ENCODE measurements at regions not wholly inside any gene's neighbourhood (a gene's known extent, or its start where the extent isn't known, plus 50 kb on each side); places are given as distances from the start of the nearest gene placed in this dataset.

DNA sequence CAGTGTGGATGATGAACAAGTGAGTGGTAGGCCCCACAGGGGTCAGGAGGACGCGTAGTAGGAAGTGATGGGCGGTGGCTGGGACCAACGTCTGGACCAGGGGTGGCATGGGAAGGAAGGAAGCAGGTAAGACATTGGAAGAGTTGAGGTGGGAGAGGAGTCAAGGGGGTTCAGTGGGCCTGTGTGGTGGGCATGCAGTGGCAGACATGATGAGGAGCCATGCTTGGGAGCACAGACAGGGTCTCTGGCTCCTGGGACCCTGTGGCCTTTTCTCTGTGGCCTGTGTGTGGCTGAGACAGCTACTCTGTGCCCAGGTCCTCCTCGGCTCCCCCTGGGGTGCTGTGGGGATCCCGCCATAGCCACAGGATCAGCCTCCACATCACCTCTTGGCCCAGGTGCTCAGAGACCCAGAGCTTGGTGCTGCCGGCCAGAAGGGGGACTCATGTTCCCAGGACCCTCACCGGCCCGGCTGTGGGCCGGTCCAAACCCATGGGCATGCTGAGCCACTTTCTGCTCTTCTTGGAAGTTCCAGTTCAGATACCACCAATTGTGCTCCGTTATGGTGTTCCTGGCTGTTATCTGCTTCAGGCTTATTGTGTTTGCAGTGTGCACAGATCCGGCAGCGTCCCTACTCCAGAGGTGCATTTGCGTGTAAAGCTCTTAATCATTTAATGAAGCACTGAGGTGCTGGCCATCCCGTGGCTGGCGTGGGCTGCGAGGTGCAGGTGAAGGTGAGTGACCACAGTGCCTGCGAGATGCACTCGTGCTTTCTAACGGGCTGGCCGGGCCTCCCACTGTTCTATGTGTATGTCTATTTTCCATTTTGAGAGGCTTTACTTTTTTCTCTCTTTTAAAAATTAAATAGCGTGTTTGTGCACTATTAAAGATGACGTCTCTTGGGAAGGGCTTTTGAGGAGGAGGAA lies 147.9 kb downstream of the TEX29 start:
- Histone ChIP-seq H2AFZ (replicated peaks) (no peak overlapping the region), H3K27me3 (no peaks in the 10 kb centered on the region), H3K4me2 (no peak overlapping the region), H3K4me1 (no peaks in the 10 kb centered on the region), H3K4me3 (no peak overlapping the region), H4K20me1 (ENCODE audit: low read depth) (no peaks in the 10 kb centered on the region), H3K9ac (no peak overlapping the region), H3K27ac (no peak overlapping the region), H3K79me2 (ENCODE audit: low read depth) (no peaks in the 10 kb centered on the region), H3F3A (ENCODE audit: low read depth) (no peaks in the 10 kb centered on the region), H3K36me3 (no peaks in the 10 kb centered on the region), H3K9me3 (ENCODE audit: low read depth) (no peaks in the 10 kb centered on the region)
- peaks cover 5% of the 10 kb centered on the region for H3K9me3 Mint-ChIP-seq
- peaks cover 10% of the 10 kb centered on the region for H3K27me3 Mint-ChIP-seq (ENCODE audit: insufficient read depth, low read depth)
- H3K27ac Mint-ChIP-seq, result no peak overlapping the region
- TF ChIP-seq, protein P1, sequence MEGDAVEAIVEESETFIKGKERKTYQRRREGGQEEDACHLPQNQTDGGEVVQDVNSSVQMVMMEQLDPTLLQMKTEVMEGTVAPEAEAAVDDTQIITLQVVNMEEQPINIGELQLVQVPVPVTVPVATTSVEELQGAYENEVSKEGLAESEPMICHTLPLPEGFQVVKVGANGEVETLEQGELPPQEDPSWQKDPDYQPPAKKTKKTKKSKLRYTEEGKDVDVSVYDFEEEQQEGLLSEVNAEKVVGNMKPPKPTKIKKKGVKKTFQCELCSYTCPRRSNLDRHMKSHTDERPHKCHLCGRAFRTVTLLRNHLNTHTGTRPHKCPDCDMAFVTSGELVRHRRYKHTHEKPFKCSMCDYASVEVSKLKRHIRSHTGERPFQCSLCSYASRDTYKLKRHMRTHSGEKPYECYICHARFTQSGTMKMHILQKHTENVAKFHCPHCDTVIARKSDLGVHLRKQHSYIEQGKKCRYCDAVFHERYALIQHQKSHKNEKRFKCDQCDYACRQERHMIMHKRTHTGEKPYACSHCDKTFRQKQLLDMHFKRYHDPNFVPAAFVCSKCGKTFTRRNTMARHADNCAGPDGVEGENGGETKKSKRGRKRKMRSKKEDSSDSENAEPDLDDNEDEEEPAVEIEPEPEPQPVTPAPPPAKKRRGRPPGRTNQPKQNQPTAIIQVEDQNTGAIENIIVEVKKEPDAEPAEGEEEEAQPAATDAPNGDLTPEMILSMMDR (IDR thresholded peaks at IDR 0.05), result no peak
- H3K4me1 Mint-ChIP-seq, result no peaks in the 10 kb centered on the region
- no peak for DNase-seq (ENCODE audit: low spot score)
- no peak overlapping the region for H3K4me3 Mint-ChIP-seq
- no peaks in the 10 kb centered on the region for H3K36me3 Mint-ChIP-seq

DNA sequence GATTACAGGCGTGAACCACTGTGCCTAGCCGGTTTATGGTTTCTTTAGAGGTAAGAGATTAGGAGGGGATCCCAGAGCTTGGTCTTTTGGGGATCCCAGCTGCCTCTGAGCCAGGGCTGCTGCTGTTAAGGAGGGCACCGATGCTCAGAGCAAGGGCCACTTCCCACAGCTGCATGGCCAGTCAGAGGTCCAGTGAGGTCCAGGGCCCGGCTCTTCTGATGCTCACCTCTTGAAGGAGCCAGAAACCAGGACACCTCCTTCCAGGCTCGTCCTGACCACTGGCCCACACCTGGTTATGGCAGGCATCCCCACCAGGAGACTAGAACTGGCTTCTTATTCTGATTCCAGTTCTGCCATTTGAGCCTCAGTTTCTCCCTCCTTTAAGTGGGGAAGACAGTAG lies 149.0 kb downstream of the TEX29 start:
- no peaks in the 10 kb centered on the region for H3F3A ChIP-seq (ENCODE audit: low read depth)
- H4K20me1 ChIP-seq (ENCODE audit: low read depth), result no peaks in the 10 kb centered on the region
- Mint-ChIP-seq H3K4me3 (no peak overlapping the region), H3K27me3 (ENCODE audit: insufficient read depth, low read depth) (peaks cover 17% of the 10 kb centered on the region), H3K36me3 (no peaks in the 10 kb centered on the region), H3K4me1 (no peaks in the 10 kb centered on the region), H3K27ac (no peak overlapping the region), H3K9me3 (peaks cover 5% of the 10 kb centered on the region)
- H3K27ac ChIP-seq, result no peak overlapping the region
- H3K79me2 ChIP-seq (ENCODE audit: low read depth), result no peaks in the 10 kb centered on the region
- DNase-seq (ENCODE audit: low spot score), result no peak
- no peak for TF ChIP-seq EZH2phosphoT487 (IDR thresholded peaks at IDR 0.05)
- TF ChIP-seq, protein P1 (IDR thresholded peaks at IDR 0.05), result no peak
- TF ChIP-seq EZH2 (IDR thresholded peaks at IDR 0.05), result no peak
- H3K9me3 ChIP-seq (ENCODE audit: low read depth), result no peaks in the 10 kb centered on the region
- no peak overlapping the region for H2AFZ ChIP-seq (replicated peaks)
- no peaks in the 10 kb centered on the region for H3K36me3 ChIP-seq
- H3K27me3 ChIP-seq, result no peaks in the 10 kb centered on the region
- no peak overlapping the region for H3K9ac ChIP-seq
- no peak overlapping the region for H3K4me3 ChIP-seq
- H3K4me2 ChIP-seq, result no peak overlapping the region
- H3K4me1 ChIP-seq, result no peaks in the 10 kb centered on the region

DNA sequence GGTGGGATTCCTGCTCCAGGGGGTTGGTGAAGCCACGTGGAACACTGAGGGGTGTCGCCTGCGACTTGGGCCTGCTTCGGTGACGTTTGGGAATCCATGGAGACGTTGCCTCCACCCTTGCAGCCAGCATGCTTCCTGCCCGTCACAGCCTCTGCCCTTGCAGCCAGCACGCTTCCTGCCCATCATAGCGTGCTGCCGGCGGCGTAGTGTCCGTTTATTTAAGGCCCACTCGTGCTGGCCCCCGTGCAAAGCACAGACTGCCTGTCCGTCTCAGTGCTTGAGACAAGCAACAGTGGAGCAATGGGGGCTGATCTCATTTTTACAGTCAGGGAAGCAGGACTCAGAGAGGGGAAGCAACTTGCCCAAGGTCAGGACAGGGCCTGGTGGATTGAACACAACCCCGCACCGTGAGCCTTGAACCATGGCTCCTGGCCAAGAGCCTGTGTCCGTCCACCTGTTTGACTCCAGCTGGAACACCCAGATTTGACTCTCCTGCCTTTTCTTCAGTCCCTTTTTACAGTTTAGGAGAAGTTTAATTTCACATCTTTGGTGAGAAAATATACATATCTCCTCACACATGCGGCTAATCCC lies 149.6 kb downstream of the TEX29 start:
- Histone ChIP-seq H3K4me3 (no peak overlapping the region), H3K9ac (no peak overlapping the region), H3K79me2 (ENCODE audit: low read depth) (no peaks in the 10 kb centered on the region), H3K27me3 (no peaks in the 10 kb centered on the region), H3K9me3 (ENCODE audit: low read depth) (no peaks in the 10 kb centered on the region), H3F3A (ENCODE audit: low read depth) (no peaks in the 10 kb centered on the region), H3K27ac (no peak overlapping the region), H4K20me1 (ENCODE audit: low read depth) (no peaks in the 10 kb centered on the region), H3K36me3 (no peaks in the 10 kb centered on the region), H3K4me1 (no peaks in the 10 kb centered on the region), H3K4me2 (no peak overlapping the region), H2AFZ (replicated peaks) (no peak overlapping the region)
- TF ChIP-seq EZH2phosphoT487 (IDR thresholded peaks at IDR 0.05), result no peak
- TF ChIP-seq EZH2 (IDR thresholded peaks at IDR 0.05), result no peak
- TF ChIP-seq, protein P1 (IDR thresholded peaks at IDR 0.05), result no peak
- H3K4me1 Mint-ChIP-seq, result no peaks in the 10 kb centered on the region
- no peak for DNase-seq (ENCODE audit: low spot score)
- no peaks in the 10 kb centered on the region for H3K36me3 Mint-ChIP-seq
- no peak overlapping the region for H3K27ac Mint-ChIP-seq
- H3K27me3 Mint-ChIP-seq (ENCODE audit: insufficient read depth, low read depth), result peaks cover 18% of the 10 kb centered on the region
- H3K9me3 Mint-ChIP-seq, result peaks cover 5% of the 10 kb centered on the region
- H3K4me3 Mint-ChIP-seq, result no peak overlapping the region
